H9 (cell line): ENCODE measurements at regions not wholly inside any gene's neighbourhood (a gene's known extent, or its start where the extent isn't known, plus 50 kb on each side); places are given as distances from the start of the nearest gene placed in this dataset.

Source experiments
- DNase-seq: peaks from one replicate; pipeline ENCODE4 v3.0.0-alpha.2; 2017
- H2AFZ ChIP-seq: one replicate; pipeline ENCODE4 v1.6.1; 2013; ENCODE audit warnings: mild to moderate bottlenecking, low read length, control low read depth, moderate library complexity
- H2AK5ac ChIP-seq: 2 replicates; pipeline ENCODE4 v1.6.1; 2013; ENCODE audit warnings: low read length, control low read depth, mixed read lengths; ENCODE audit not compliant: insufficient read length
- H2BK120ac ChIP-seq: one replicate; pipeline ENCODE4 v1.6.1; 2013; ENCODE audit warnings: low read depth, mild to moderate bottlenecking, low read length, control low read depth, inconsistent platforms; ENCODE audit not compliant: poor library complexity, severe bottlenecking
- H2BK12ac ChIP-seq: 2 replicates; pipeline ENCODE4 v1.6.1; 2013; ENCODE audit warnings: low read length, control low read depth, mixed read lengths, low read depth; ENCODE audit not compliant: insufficient read length
- H2BK15ac ChIP-seq: 2 replicates; pipeline ENCODE4 v1.6.1; 2013; ENCODE audit warnings: low read depth, low read length, control low read depth
- H2BK20ac ChIP-seq: one replicate; pipeline ENCODE4 v1.6.1; 2013; ENCODE audit warnings: low read depth, mild to moderate bottlenecking, low read length, control low read depth, inconsistent platforms; ENCODE audit not compliant: poor library complexity, severe bottlenecking
- H2BK5ac ChIP-seq: 2 replicates; pipeline ENCODE4 v1.6.1; 2013; ENCODE audit warnings: low read length, control low read depth, mixed read lengths; ENCODE audit not compliant: insufficient read length
- H3K14ac ChIP-seq: 2 replicates; pipeline ENCODE4 v1.6.1; 2013; ENCODE audit warnings: low read length, control low read depth; ENCODE audit not compliant: insufficient read depth
- H3K18ac ChIP-seq: 2 replicates; pipeline ENCODE4 v1.6.1; 2013; ENCODE audit warnings: low read depth, mild to moderate bottlenecking, mixed read lengths, low read length, control low read depth; ENCODE audit not compliant: insufficient read length
- H3K23ac ChIP-seq: 2 replicates; pipeline ENCODE4 v1.6.1; 2013; ENCODE audit warnings: low read length, control low read depth, mixed read lengths, low read depth; ENCODE audit not compliant: insufficient read length
- H3K23me2 ChIP-seq: 2 replicates; pipeline ENCODE4 v1.6.1; 2013; ENCODE audit warnings: low read depth, mild to moderate bottlenecking, mixed read lengths, low read length, control low read depth; ENCODE audit not compliant: insufficient read length, poor library complexity, severe bottlenecking
- H3K27ac ChIP-seq: 2 replicates; pipeline ENCODE4 v1.5.1; 2013; ENCODE audit warnings: low read length, control low read depth, mixed read lengths, low read depth; ENCODE audit not compliant: insufficient read length
- H3K27me3 ChIP-seq: 2 replicates; pipeline ENCODE4 v1.6.1; 2013; ENCODE audit warnings: low read length, control low read depth, inconsistent platforms; ENCODE audit not compliant: insufficient read depth
- H3K4ac ChIP-seq: 2 replicates; pipeline ENCODE4 v1.6.1; 2013; ENCODE audit warnings: low read depth, mild to moderate bottlenecking, control low read depth, inconsistent platforms, low read length, moderate library complexity
- H3K4me1 ChIP-seq: 2 replicates; pipeline ENCODE4 v1.6.1; 2013; ENCODE audit warnings: low read length, control low read depth, inconsistent platforms; ENCODE audit not compliant: insufficient read depth
- H3K4me2 ChIP-seq: 2 replicates; pipeline ENCODE4 v1.6.1; 2013; ENCODE audit warnings: low read length, control low read depth, mixed read lengths; ENCODE audit not compliant: insufficient read length, insufficient read depth
- H3K56ac ChIP-seq: 2 replicates; pipeline ENCODE4 v1.6.1; 2013; ENCODE audit warnings: low read depth, mild to moderate bottlenecking, mixed read lengths, low read length, control low read depth; ENCODE audit not compliant: insufficient read length
- H3K79me1 ChIP-seq: 2 replicates; pipeline ENCODE4 v1.6.1; 2013; ENCODE audit warnings: low read depth, mild to moderate bottlenecking, moderate library complexity, low read length, control low read depth, inconsistent platforms; ENCODE audit not compliant: insufficient read depth, poor library complexity, severe bottlenecking
- H3K79me2 ChIP-seq: 2 replicates; pipeline ENCODE4 v1.6.1; 2013; ENCODE audit warnings: low read length, control low read depth, inconsistent platforms; ENCODE audit not compliant: insufficient read depth
- H3K9ac ChIP-seq: 2 replicates; pipeline ENCODE4 v1.6.1; 2013; ENCODE audit warnings: low read length, control low read depth, mixed read lengths; ENCODE audit not compliant: insufficient read length; ENCODE audit errors: extremely low read depth
- H3K9me3 ChIP-seq: one replicate; pipeline ENCODE4 v1.6.1; 2013; ENCODE audit warnings: low read depth, low read length, inconsistent platforms; ENCODE audit not compliant: control insufficient read depth
- H3T11ph ChIP-seq: one replicate; pipeline ENCODE4 v1.6.1; 2013; ENCODE audit warnings: mild to moderate bottlenecking, low read length, control low read depth, inconsistent platforms
- H4K20me1 ChIP-seq: one replicate; pipeline ENCODE4 v1.6.1; 2013; ENCODE audit not compliant: control insufficient read depth, insufficient read length, insufficient read depth
- H4K5ac ChIP-seq: 2 replicates; pipeline ENCODE4 v1.6.1; 2013; ENCODE audit warnings: low read depth, mild to moderate bottlenecking, mixed read lengths, low read length, control low read depth; ENCODE audit not compliant: insufficient read length
- H4K8ac ChIP-seq: replicated peaks from 2 replicates; pipeline ENCODE4 v1.6.1; 2013; ENCODE audit warnings: low read length, control low read depth, mixed read lengths, low read depth; ENCODE audit not compliant: insufficient read length
- H4K91ac ChIP-seq: 2 replicates; pipeline ENCODE4 v1.6.1; 2013; ENCODE audit warnings: low read depth, mild to moderate bottlenecking, moderate library complexity, mixed read lengths, low read length, control low read depth; ENCODE audit not compliant: insufficient read length
- H3K27ac Mint-ChIP-seq, 3 experiments: 2 replicates in 2 of 3; 3 replicates in 1 of 3; pipeline ENCODE4 v1.8.0; 2020 to 2021; ENCODE audit warnings: mixed read lengths in 3 of 3, mild to moderate bottlenecking in 1 of 3, moderate library complexity in 1 of 3
- H3K27me3 Mint-ChIP-seq: 2 replicates; pipeline ENCODE4 v1.8.0; 2021; ENCODE audit warnings: low read depth, mild to moderate bottlenecking, moderate library complexity, mixed read lengths
- H3K36me3 Mint-ChIP-seq, 3 experiments: 2 replicates in 2 of 3; 3 replicates in 1 of 3; pipeline ENCODE4 v1.8.0; 2020 to 2021; ENCODE audit warnings: low read depth in 3 of 3, mixed read lengths in 3 of 3; ENCODE audit not compliant: insufficient read depth in 1 of 3
- H3K4me1 Mint-ChIP-seq, 2 experiments: 2 replicates each; pipeline ENCODE4 v1.8.0; 2020; ENCODE audit warnings: mixed read lengths in 2 of 2
- H3K4me3 Mint-ChIP-seq, 2 experiments: 2 replicates in 1 of 2; 3 replicates in 1 of 2; pipeline ENCODE4 v1.8.0; 2020 to 2021; ENCODE audit warnings: mild to moderate bottlenecking in 2 of 2, mixed read lengths in 2 of 2, moderate library complexity in 1 of 2
- H3K9me3 Mint-ChIP-seq, 2 experiments: 2 replicates in 1 of 2; 3 replicates in 1 of 2; pipeline ENCODE4 v1.8.0; 2020; ENCODE audit warnings: mild to moderate bottlenecking in 2 of 2, mixed read lengths in 2 of 2, moderate library complexity in 1 of 2
- CTCF ChIP-seq: fragments of 200-600 bp; sonication (generic); conservative IDR thresholded peaks from 3 replicates; pipeline ENCODE4 v1.8.0; 2021; ENCODE audit warnings: antibody characterized with exemption, mild to moderate bottlenecking
- WGBS: extraction: QIAGEN DNeasy Blood & Tissue Kit; methylation state at CpG from one replicate; pipeline ENCODE4 v1.1.7; 2013; ENCODE audit warnings: missing lambda C conversion rate, low lambda C conversion rate, mixed read lengths; ENCODE audit not compliant: insufficient read length; ENCODE audit errors: extremely low coverage; 5-methylcytosine and 5-hydroxymethylcytosine counted together

GRCh38 chr2:117557626-117558025 lies 256.9 kb upstream of the DDX18 start:
- Mint-ChIP-seq H3K9me3 (no peaks in the 10 kb centered on the region), H3K4me1 (peaks cover 31 to 40% of the 10 kb centered on the region in 2 experiments), H3K36me3 (no peaks in the 10 kb centered on the region), H3K27ac (no peak overlapping the region; a peak in 1 of 7 replicates), H3K27me3 (no peaks in the 10 kb centered on the region), H3K4me3 (no peak overlapping the region)
- no peak overlapping the region for H4K8ac ChIP-seq
- no peak overlapping the region for H2BK15ac ChIP-seq
- H3K4ac ChIP-seq: no peak overlapping the region
- H2BK12ac ChIP-seq: no peak overlapping the region
- no peaks in the 10 kb centered on the region for H4K20me1 ChIP-seq
- H3K23me2 ChIP-seq: no peaks in the 10 kb centered on the region
- H3K27ac ChIP-seq: no peak overlapping the region
- H2AFZ ChIP-seq: no peak overlapping the region
- no peak overlapping the region for H4K5ac ChIP-seq
- no peak overlapping the region for H3K23ac ChIP-seq
- H3K4me2 ChIP-seq: no peak overlapping the region
- H3K56ac ChIP-seq: no peak overlapping the region
- no peak overlapping the region for H2BK5ac ChIP-seq
- H3K18ac ChIP-seq: no peak overlapping the region
- H3T11ph ChIP-seq: no peak overlapping the region
- WGBS: no CpG with 5 or more reads among the region's 3 CpGs
- no peak overlapping the region for H4K91ac ChIP-seq
- H3K9ac ChIP-seq: no peak overlapping the region
- no peaks in the 10 kb centered on the region for H3K79me2 ChIP-seq
- no peak overlapping the region for H3K14ac ChIP-seq
- H2BK120ac ChIP-seq: no peak overlapping the region
- H3K79me1 ChIP-seq: no peaks in the 10 kb centered on the region
- no peak for TF ChIP-seq CTCF
- H3K27me3 ChIP-seq: no peaks in the 10 kb centered on the region
- no peak overlapping the region for H2AK5ac ChIP-seq
- peaks cover 2% of the 10 kb centered on the region; the same call in 1 of the 2 replicates for H3K4me1 ChIP-seq
- no peaks in the 10 kb centered on the region for H3K9me3 ChIP-seq
- no peak overlapping the region for H2BK20ac ChIP-seq
- no peak for DNase-seq
